K562 (cell line): ENCODE measurements at regions not wholly inside any gene's neighbourhood (a gene's known extent, or its start where the extent isn't known, plus 50 kb on each side); places are given as distances from the start of the nearest gene placed in this dataset.

Experiments
- ATAC-seq: fragments of 200-7000 bp; cut with Tn5 transposase; 3 replicates; pipeline ENCODE4 v1.9.1; 2020; ENCODE audit warnings: moderate library complexity
- BruUV-seq: library from RNA; stranded (reverse); fragments of 400-500 nt; replicated peaks from 2 replicates; lab custom pipeline; 2021; lab: Mats Ljungman, UMichigan
- CTCF ChIA-PET: fragments of 300-600 bp; formaldehyde crosslinking; extraction: SDS; loops from one replicate; lab custom pipeline; 2021; ENCODE audit warnings: low intra/inter-chr PET ratio; lab: Yijun Ruan, JAX
- POLR2A ChIA-PET: fragments of 300-600, 350-650 bp; sonication (Branson Sonifier 250); formaldehyde crosslinking; extraction: SDS; loops from one replicate; lab custom pipeline; 2021; ENCODE audit warnings: antibody characterized with exemption, inconsistent platforms; lab: Yijun Ruan, JAX
- DNase-seq, 4 experiments: peaks; one replicate each; pipeline versions ENCODE4 v3.0.0 to v3.0.0-alpha.2; 2011 to 2018; ENCODE audit warnings: low spot score in 3 of 4, mixed read lengths in 3 of 4; ENCODE audit errors: extremely low read depth in 1 of 4
- FAIRE-seq: peaks from 2 replicates; lab custom pipeline; 2011; peaks lifted over from hg19 to GRCh38; lab: Jason Lieb, UNC
- H2AFZ ChIP-seq: 2 replicates; pipeline ENCODE4 v1.6.0; 2011; ENCODE audit warnings: low read depth, low read length, control low read depth, inconsistent platforms
- H3K27ac ChIP-seq: fragments of 200-600 bp; 3 replicates; pipeline ENCODE4 v1.8.0; 2011; ENCODE audit warnings: low read depth, mild to moderate bottlenecking, control low read depth, inconsistent platforms, low read length, moderate library complexity, mixed read lengths; ENCODE audit errors: extremely low read depth
- H3K27me3 ChIP-seq, 2 experiments: fragments of 300-600 bp in 1 of 2; 2 replicates in 1 of 2; 3 replicates in 1 of 2; pipeline versions ENCODE4 v1.6.0 to v1.8.0; 2011; ENCODE audit warnings: inconsistent platforms in 2 of 2, low read length in 2 of 2, mild to moderate bottlenecking in 1 of 2, mixed read lengths in 1 of 2, moderate library complexity in 1 of 2; ENCODE audit not compliant: control insufficient read depth in 2 of 2, insufficient read depth in 2 of 2
- H3K36me3 ChIP-seq: fragments of 300-600 bp; 3 replicates; pipeline ENCODE4 v1.8.0; 2011; ENCODE audit warnings: mild to moderate bottlenecking, low read length, inconsistent platforms; ENCODE audit not compliant: control insufficient read depth, insufficient read depth
- H3K4me1 ChIP-seq, 2 experiments: fragments of 200-600 bp in 1 of 2; replicated peaks in 1 of 2; 2 replicates in 1 of 2; 3 replicates in 1 of 2; pipeline versions ENCODE4 v1.5.1 to v1.8.0; 2011; ENCODE audit warnings: inconsistent platforms in 2 of 2, low read length in 2 of 2, mild to moderate bottlenecking in 1 of 2, mixed read lengths in 1 of 2, moderate library complexity in 1 of 2; ENCODE audit not compliant: control insufficient read depth in 2 of 2, insufficient read depth in 2 of 2
- H3K4me2 ChIP-seq: 2 replicates; pipeline ENCODE4 v1.6.1; 2011; ENCODE audit warnings: low read length, control low read depth, inconsistent platforms, mixed read lengths; ENCODE audit not compliant: insufficient read depth
- H3K4me3 ChIP-seq: fragments of 200-600 bp; sonication (generic), shearing (Covaris generic); 2 replicates; pipeline ENCODE4 v1.5.1; 2016; ENCODE audit warnings: control low read depth, inconsistent platforms
- H3K79me2 ChIP-seq: fragments of 200-600 bp; 3 replicates; pipeline ENCODE4 v1.8.0; 2011; ENCODE audit warnings: low read length, inconsistent platforms; ENCODE audit not compliant: control insufficient read depth, insufficient read depth
- H3K9ac ChIP-seq, 2 experiments: 2 replicates each; pipeline versions ENCODE4 v1.6.0 to v1.6.1; 2011; ENCODE audit warnings: low read depth in 2 of 2, low read length in 2 of 2, control low read depth in 1 of 2, inconsistent platforms in 1 of 2, mild to moderate bottlenecking in 1 of 2, mixed read lengths in 1 of 2; ENCODE audit not compliant: insufficient read depth in 1 of 2
- H3K9me1 ChIP-seq: one replicate; pipeline ENCODE4 v1.6.0; 2011; ENCODE audit warnings: inconsistent platforms, mild to moderate bottlenecking, low read length, moderate library complexity; ENCODE audit not compliant: control insufficient read depth, insufficient read depth
- H3K9me3 ChIP-seq: replicated peaks from 2 replicates; pipeline ENCODE4 v1.5.1; 2011; ENCODE audit warnings: low read depth, low read length, inconsistent platforms; ENCODE audit not compliant: control insufficient read depth, insufficient read depth
- H4K20me1 ChIP-seq: replicated peaks from 2 replicates; pipeline ENCODE4 v1.6.1; 2011; ENCODE audit warnings: low read length, inconsistent platforms, mixed read lengths; ENCODE audit not compliant: control insufficient read depth, insufficient read depth
- ATF1 ChIP-seq, 2 experiments: fragments of 450-650 bp in 1 of 2; IDR thresholded peaks; 2 replicates each; pipeline ENCODE4 v1.6.1; 2016; ENCODE audit warnings: missing compliant biosample characterization in 1 of 2, missing genetic modification characterization in 1 of 2
- BRD9 ChIP-seq: fragments of 450-650 bp; IDR thresholded peaks from 2 replicates; pipeline ENCODE4 v1.6.1; 2018; ENCODE audit warnings: low read depth; ENCODE audit not compliant: partially characterized antibody
- FOXA1 ChIP-seq: fragments of 450-650 bp; IDR thresholded peaks from 2 replicates; pipeline ENCODE4 v1.6.1; 2016; ENCODE audit warnings: mild to moderate bottlenecking, borderline replicate concordance
- MXI1 ChIP-seq: IDR thresholded peaks from 2 replicates; pipeline ENCODE4 v1.6.1; 2011; ENCODE audit warnings: low read depth, mild to moderate bottlenecking, improper control_type of control experiment, low read length
- POLR3A ChIP-seq: IDR thresholded peaks from 2 replicates; pipeline ENCODE4 v1.6.1; 2011; ENCODE audit warnings: borderline replicate concordance, mild to moderate bottlenecking, moderate library complexity; ENCODE audit not compliant: insufficient read length, insufficient read depth; ENCODE audit errors: extremely low read depth
- RBM14 ChIP-seq: fragments of 200-400 bp; formaldehyde crosslinking; IDR thresholded peaks from 2 replicates; pipeline ENCODE4 v1.6.1; 2018; ENCODE audit warnings: low read depth, mild to moderate bottlenecking, low read length, moderate library complexity, borderline replicate concordance; ENCODE audit not compliant: insufficient read depth
- ZNF232 ChIP-seq: sonication (generic); formaldehyde crosslinking; IDR thresholded peaks from 2 replicates; pipeline ENCODE4 v1.8.0; 2022; ENCODE audit warnings: mild to moderate bottlenecking, missing genetic modification reagents
- WGBS: fragments of 100-300 bp; shearing (Covaris generic); methylation state at CpG from one replicate; pipeline ENCODE4 v1.1.6; 2016; ENCODE audit warnings: low coverage, mixed read lengths; ENCODE audit not compliant: insufficient coverage; ENCODE audit errors: missing lambda C conversion rate; 5-methylcytosine and 5-hydroxymethylcytosine counted together
- in situ Hi-C: fragments of 300-500 bp; cut with MboI; formaldehyde crosslinking; loops from 4 replicates; pipeline ENCODE4 v1.15.0; 2018; ENCODE audit warnings: inconsistent platforms, mixed read lengths
- intact Hi-C: fragments of 100-400 bp; cut with micrococcal nuclease; formaldehyde crosslinking; loops from 2 replicates; pipeline ENCODE4 v1.14.2; 2022
- TF ChIP-seq, protein P1 (sequence below): fragments of 250-450 bp; sonication (Bioruptor Pico); IDR thresholded peaks from 2 replicates; pipeline ENCODE4 v1.5.0; 2022; ENCODE audit warnings: mild to moderate bottlenecking
- TF ChIP-seq, protein P2 (sequence below): conservative IDR thresholded peaks from 2 replicates; pipeline ENCODE4 v1.6.1; 2011; ENCODE audit warnings: low read depth, mild to moderate bottlenecking, low read length; ENCODE audit not compliant: control insufficient read depth
- TF ChIP-seq, protein P3 (sequence below), 2 experiments: fragments of 450-650 bp; formaldehyde crosslinking in 1 of 2; IDR thresholded peaks; 2 replicates each; pipeline versions ENCODE4 v1.4.0 to v1.6.1; 2014 to 2020; ENCODE audit warnings: mild to moderate bottlenecking in 2 of 2, borderline replicate concordance in 1 of 2, low read depth in 1 of 2

DNA sequence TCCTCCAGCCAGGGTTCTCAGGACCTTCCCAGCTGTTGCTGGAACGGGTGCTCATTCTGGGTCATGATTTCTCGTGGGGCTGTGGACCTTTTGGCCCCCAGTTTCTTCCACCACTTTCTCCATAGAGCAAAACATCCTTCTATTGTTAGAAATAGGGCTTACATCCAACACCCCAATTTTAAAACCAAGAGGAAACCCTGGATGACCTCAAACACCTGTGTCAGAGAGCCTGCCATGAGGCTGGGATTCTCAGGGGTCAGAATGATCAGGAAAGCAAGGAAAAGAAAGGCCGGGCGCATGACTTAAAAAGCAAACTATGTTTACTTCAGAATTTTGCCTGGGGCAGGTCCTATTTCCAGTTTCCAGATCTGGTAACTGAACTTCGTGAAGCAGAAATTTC lies 307.9 kb upstream of the MEIS1 start:
- no peak overlapping the region for H3K9ac ChIP-seq
- intact Hi-C loops (no loop called here), in situ Hi-C loops (no loop called here)
- no peak overlapping the region for H3K4me2 ChIP-seq
- 1% methylated on average over 5 of the region's 5 CpGs for WGBS
- no peak overlapping the region for H3K27ac ChIP-seq
- FAIRE-seq: no peak
- BruUV-seq: no TSS peak
- H3K27me3 ChIP-seq: peaks cover 0 to 14% of the 10 kb centered on the region in 2 experiments; a peak in 4 of 5 replicates
- no peak overlapping the region for H3K4me3 ChIP-seq
- ATAC-seq: no peak
- no peak overlapping the region for H2AFZ ChIP-seq
- H3K9me3 ChIP-seq: no peaks in the 10 kb centered on the region
- ChIA-PET POLR2A (interaction anchor here (0.7 to 1.1 kb wide), 2 partner anchors 8 to 101 kb away, joined by 3 read pairs; no protein-coding TSS in a partner anchor), CTCF (no interaction called here)
- no peaks in the 10 kb centered on the region for H4K20me1 ChIP-seq
- no peaks in the 10 kb centered on the region for H3K79me2 ChIP-seq
- H3K36me3 ChIP-seq: no peaks in the 10 kb centered on the region
- no peaks in the 10 kb centered on the region for H3K4me1 ChIP-seq
- H3K9me1 ChIP-seq: no peaks in the 10 kb centered on the region
- no peak for DNase-seq
- TF ChIP-seq ZNF232 (CRISPR knock-in tag): no peak
- TF ChIP-seq POLR3A: no peak
- TF ChIP-seq MXI1: no peak
- no peak for TF ChIP-seq RBM14
- TF ChIP-seq, protein P1, sequence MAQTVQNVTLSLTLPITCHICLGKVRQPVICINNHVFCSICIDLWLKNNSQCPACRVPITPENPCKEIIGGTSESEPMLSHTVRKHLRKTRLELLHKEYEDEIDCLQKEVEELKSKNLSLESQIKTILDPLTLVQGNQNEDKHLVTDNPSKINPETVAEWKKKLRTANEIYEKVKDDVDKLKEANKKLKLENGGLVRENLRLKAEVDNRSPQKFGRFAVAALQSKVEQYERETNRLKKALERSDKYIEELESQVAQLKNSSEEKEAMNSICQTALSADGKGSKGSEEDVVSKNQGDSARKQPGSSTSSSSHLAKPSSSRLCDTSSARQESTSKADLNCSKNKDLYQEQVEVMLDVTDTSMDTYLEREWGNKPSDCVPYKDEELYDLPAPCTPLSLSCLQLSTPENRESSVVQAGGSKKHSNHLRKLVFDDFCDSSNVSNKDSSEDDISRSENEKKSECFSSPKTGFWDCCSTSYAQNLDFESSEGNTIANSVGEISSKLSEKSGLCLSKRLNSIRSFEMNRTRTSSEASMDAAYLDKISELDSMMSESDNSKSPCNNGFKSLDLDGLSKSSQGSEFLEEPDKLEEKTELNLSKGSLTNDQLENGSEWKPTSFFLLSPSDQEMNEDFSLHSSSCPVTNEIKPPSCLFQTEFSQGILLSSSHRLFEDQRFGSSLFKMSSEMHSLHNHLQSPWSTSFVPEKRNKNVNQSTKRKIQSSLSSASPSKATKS (CRISPR knock-in tag): no peak
- TF ChIP-seq, protein P2, sequence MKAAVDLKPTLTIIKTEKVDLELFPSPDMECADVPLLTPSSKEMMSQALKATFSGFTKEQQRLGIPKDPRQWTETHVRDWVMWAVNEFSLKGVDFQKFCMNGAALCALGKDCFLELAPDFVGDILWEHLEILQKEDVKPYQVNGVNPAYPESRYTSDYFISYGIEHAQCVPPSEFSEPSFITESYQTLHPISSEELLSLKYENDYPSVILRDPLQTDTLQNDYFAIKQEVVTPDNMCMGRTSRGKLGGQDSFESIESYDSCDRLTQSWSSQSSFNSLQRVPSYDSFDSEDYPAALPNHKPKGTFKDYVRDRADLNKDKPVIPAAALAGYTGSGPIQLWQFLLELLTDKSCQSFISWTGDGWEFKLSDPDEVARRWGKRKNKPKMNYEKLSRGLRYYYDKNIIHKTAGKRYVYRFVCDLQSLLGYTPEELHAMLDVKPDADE: no peak
- TF ChIP-seq FOXA1: no peak
- no peak for TF ChIP-seq ATF1 (CRISPR knock-in tag; IDR thresholded peaks at IDR 0.05)
- TF ChIP-seq ATF1 (tag; IDR thresholded peaks at IDR 0.05): no peak
- TF ChIP-seq, protein P3, sequence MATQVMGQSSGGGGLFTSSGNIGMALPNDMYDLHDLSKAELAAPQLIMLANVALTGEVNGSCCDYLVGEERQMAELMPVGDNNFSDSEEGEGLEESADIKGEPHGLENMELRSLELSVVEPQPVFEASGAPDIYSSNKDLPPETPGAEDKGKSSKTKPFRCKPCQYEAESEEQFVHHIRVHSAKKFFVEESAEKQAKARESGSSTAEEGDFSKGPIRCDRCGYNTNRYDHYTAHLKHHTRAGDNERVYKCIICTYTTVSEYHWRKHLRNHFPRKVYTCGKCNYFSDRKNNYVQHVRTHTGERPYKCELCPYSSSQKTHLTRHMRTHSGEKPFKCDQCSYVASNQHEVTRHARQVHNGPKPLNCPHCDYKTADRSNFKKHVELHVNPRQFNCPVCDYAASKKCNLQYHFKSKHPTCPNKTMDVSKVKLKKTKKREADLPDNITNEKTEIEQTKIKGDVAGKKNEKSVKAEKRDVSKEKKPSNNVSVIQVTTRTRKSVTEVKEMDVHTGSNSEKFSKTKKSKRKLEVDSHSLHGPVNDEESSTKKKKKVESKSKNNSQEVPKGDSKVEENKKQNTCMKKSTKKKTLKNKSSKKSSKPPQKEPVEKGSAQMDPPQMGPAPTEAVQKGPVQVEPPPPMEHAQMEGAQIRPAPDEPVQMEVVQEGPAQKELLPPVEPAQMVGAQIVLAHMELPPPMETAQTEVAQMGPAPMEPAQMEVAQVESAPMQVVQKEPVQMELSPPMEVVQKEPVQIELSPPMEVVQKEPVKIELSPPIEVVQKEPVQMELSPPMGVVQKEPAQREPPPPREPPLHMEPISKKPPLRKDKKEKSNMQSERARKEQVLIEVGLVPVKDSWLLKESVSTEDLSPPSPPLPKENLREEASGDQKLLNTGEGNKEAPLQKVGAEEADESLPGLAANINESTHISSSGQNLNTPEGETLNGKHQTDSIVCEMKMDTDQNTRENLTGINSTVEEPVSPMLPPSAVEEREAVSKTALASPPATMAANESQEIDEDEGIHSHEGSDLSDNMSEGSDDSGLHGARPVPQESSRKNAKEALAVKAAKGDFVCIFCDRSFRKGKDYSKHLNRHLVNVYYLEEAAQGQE (IDR thresholded peaks at IDR 0.05; ENCODE audit: borderline replicate concordance): no peak
- TF ChIP-seq, protein P3 (CRISPR knock-in tag; IDR thresholded peaks at IDR 0.05; ENCODE audit: low read depth): no peak
- TF ChIP-seq BRD9: no peak
